HEK293 (cell line): ENCODE measurements at regions not wholly inside any gene's neighbourhood (a gene's known extent, or its start where the extent isn't known, plus 50 kb on each side); places are given as distances from the start of the nearest gene placed in this dataset.

Experiments
- ZEB2 ChIP-seq: fragments of 450-650 bp; formaldehyde crosslinking; IDR thresholded peaks from 2 replicates; pipeline ENCODE4 v1.5.1; 2016; ENCODE audit warnings: missing biosample characterization, missing genetic modification characterization
- ZNF133 ChIP-seq: fragments of 450-650 bp; formaldehyde crosslinking; IDR thresholded peaks from 2 replicates; pipeline ENCODE4 v1.5.1; 2016; ENCODE audit warnings: missing biosample characterization, missing genetic modification characterization
- ZNF280D ChIP-seq: fragments of 450-650 bp; formaldehyde crosslinking; IDR thresholded peaks from 2 replicates; pipeline ENCODE4 v1.5.1; 2016; ENCODE audit warnings: missing biosample characterization, missing genetic modification characterization
- ZNF416 ChIP-seq: fragments of 450-650 bp; formaldehyde crosslinking; IDR thresholded peaks from 2 replicates; pipeline ENCODE4 v1.5.1; 2016; ENCODE audit warnings: missing biosample characterization, missing genetic modification characterization
- ZNF423 ChIP-seq: fragments of 450-650 bp; formaldehyde crosslinking; IDR thresholded peaks from 2 replicates; pipeline ENCODE4 v1.5.1; 2016; ENCODE audit warnings: missing biosample characterization, missing genetic modification characterization
- ZNF473 ChIP-seq: fragments of 450-650 bp; formaldehyde crosslinking; IDR thresholded peaks from 2 replicates; pipeline ENCODE4 v1.5.1; 2017; ENCODE audit warnings: missing biosample characterization, missing genetic modification characterization
- ZNF600 ChIP-seq: fragments of 450-650 bp; formaldehyde crosslinking; IDR thresholded peaks from 2 replicates; pipeline ENCODE4 v1.5.1; 2016; ENCODE audit warnings: missing biosample characterization, missing genetic modification characterization
- ZXDB ChIP-seq: fragments of 450-650 bp; formaldehyde crosslinking; IDR thresholded peaks from 2 replicates; pipeline ENCODE4 v1.5.1; 2016; ENCODE audit warnings: missing biosample characterization, missing genetic modification characterization
- TF ChIP-seq, protein P1 (sequence below): fragments of 450-650 bp; formaldehyde crosslinking; IDR thresholded peaks from 2 replicates; pipeline ENCODE4 v1.5.1; 2016; ENCODE audit warnings: missing biosample characterization, missing genetic modification characterization
- TF ChIP-seq, protein P2 (sequence below): fragments of 450-650 bp; formaldehyde crosslinking; IDR thresholded peaks from 2 replicates; pipeline ENCODE4 v1.5.1; 2016; ENCODE audit warnings: missing biosample characterization, missing genetic modification characterization

- TF ChIP-seq ZNF280D (tag by site-specific recombination) (no peak), ZEB2 (tag by site-specific recombination) (no peak), ZNF473 (tag by site-specific recombination) (no peak), ZNF423 (tag by site-specific recombination) (no peak), ZNF416 (tag by site-specific recombination) (no peak), ZXDB (no peak), ZNF133 (no peak), ZNF600 (no peak)
- TF ChIP-seq, protein P1, sequence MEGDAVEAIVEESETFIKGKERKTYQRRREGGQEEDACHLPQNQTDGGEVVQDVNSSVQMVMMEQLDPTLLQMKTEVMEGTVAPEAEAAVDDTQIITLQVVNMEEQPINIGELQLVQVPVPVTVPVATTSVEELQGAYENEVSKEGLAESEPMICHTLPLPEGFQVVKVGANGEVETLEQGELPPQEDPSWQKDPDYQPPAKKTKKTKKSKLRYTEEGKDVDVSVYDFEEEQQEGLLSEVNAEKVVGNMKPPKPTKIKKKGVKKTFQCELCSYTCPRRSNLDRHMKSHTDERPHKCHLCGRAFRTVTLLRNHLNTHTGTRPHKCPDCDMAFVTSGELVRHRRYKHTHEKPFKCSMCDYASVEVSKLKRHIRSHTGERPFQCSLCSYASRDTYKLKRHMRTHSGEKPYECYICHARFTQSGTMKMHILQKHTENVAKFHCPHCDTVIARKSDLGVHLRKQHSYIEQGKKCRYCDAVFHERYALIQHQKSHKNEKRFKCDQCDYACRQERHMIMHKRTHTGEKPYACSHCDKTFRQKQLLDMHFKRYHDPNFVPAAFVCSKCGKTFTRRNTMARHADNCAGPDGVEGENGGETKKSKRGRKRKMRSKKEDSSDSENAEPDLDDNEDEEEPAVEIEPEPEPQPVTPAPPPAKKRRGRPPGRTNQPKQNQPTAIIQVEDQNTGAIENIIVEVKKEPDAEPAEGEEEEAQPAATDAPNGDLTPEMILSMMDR (tag by site-specific recombination): no peak
- TF ChIP-seq, protein P2, sequence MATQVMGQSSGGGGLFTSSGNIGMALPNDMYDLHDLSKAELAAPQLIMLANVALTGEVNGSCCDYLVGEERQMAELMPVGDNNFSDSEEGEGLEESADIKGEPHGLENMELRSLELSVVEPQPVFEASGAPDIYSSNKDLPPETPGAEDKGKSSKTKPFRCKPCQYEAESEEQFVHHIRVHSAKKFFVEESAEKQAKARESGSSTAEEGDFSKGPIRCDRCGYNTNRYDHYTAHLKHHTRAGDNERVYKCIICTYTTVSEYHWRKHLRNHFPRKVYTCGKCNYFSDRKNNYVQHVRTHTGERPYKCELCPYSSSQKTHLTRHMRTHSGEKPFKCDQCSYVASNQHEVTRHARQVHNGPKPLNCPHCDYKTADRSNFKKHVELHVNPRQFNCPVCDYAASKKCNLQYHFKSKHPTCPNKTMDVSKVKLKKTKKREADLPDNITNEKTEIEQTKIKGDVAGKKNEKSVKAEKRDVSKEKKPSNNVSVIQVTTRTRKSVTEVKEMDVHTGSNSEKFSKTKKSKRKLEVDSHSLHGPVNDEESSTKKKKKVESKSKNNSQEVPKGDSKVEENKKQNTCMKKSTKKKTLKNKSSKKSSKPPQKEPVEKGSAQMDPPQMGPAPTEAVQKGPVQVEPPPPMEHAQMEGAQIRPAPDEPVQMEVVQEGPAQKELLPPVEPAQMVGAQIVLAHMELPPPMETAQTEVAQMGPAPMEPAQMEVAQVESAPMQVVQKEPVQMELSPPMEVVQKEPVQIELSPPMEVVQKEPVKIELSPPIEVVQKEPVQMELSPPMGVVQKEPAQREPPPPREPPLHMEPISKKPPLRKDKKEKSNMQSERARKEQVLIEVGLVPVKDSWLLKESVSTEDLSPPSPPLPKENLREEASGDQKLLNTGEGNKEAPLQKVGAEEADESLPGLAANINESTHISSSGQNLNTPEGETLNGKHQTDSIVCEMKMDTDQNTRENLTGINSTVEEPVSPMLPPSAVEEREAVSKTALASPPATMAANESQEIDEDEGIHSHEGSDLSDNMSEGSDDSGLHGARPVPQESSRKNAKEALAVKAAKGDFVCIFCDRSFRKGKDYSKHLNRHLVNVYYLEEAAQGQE: no peak
Measured at GRCh38 chr5:113809626-113810025, 296.1 kb downstream of the YTHDC2 start.
